SK-N-MC (cell line): ENCODE measurements at regions not wholly inside any gene's neighbourhood (a gene's known extent, or its start where the extent isn't known, plus 50 kb on each side); places are given as distances from the start of the nearest gene placed in this dataset.
"Not testable (repeated sequence)": the region's sequence is repeated elsewhere in the genome, so short reads cannot be mapped to it uniquely, and the experiment has no call there.

Experiments
- EZH2 ChIP-seq: fragments of 200-600 bp; sonication (generic); IDR thresholded peaks from one replicate; pipeline ENCODE4 v1.6.1; 2017; ENCODE audit warnings: antibody characterized with exemption
- FOXP2 ChIP-seq: optimal IDR thresholded peaks from 2 replicates; pipeline ENCODE3; 2011; ENCODE audit warnings: mild to moderate bottlenecking, moderate library complexity; ENCODE audit not compliant: insufficient read depth; ENCODE audit errors: extremely low read length, control extremely low read depth
- POLR2AphosphoS5 ChIP-seq: IDR thresholded peaks from 2 replicates; pipeline ENCODE4 v1.6.1; 2012; ENCODE audit warnings: mild to moderate bottlenecking, low read depth, low read length, borderline replicate concordance

GRCh38 chr1:149364188-149364981 lies 110.5 kb upstream of the NBPF19 start:
- TF ChIP-seq POLR2AphosphoS5, EZH2, FOXP2: not testable (repeated sequence)
